GM10266 (cell line): ENCODE measurements at regions not wholly inside any gene's neighbourhood (a gene's known extent, or its start where the extent isn't known, plus 50 kb on each side); places are given as distances from the start of the nearest gene placed in this dataset.

Experiments
- DNase-seq: peaks from one replicate; pipeline ENCODE4 v3.0.0; 2012; ENCODE audit errors: extremely low spot score
- TF ChIP-seq, protein P1 (sequence below): IDR thresholded peaks from 2 replicates; pipeline ENCODE4 v1.5.1; 2012; ENCODE audit warnings: mild to moderate bottlenecking, low read depth; ENCODE audit not compliant: control insufficient read depth, insufficient read depth; ENCODE audit errors: missing control alignments

DNA sequence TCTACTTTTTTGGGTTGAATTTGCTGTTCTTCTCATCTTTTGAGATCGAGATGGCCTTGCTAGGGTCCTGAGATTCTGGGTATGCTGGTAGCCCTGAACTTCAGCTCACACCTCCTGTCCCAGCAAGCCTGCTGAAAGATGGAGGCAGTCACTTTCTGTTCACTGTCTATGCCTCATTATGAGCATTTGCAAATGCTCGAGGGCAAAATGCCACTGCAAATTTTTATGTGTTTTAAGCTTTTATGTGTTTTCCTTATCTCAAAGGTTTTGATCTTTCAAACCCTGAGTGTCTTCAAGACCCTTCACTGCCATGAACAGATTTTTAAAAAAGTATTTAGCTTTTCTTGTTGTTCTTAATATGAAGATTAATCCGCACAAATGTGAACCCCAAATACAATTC is 766.7 kb upstream of the HS6ST1 start:
- DNase-seq: no peak
- TF ChIP-seq, protein P1, sequence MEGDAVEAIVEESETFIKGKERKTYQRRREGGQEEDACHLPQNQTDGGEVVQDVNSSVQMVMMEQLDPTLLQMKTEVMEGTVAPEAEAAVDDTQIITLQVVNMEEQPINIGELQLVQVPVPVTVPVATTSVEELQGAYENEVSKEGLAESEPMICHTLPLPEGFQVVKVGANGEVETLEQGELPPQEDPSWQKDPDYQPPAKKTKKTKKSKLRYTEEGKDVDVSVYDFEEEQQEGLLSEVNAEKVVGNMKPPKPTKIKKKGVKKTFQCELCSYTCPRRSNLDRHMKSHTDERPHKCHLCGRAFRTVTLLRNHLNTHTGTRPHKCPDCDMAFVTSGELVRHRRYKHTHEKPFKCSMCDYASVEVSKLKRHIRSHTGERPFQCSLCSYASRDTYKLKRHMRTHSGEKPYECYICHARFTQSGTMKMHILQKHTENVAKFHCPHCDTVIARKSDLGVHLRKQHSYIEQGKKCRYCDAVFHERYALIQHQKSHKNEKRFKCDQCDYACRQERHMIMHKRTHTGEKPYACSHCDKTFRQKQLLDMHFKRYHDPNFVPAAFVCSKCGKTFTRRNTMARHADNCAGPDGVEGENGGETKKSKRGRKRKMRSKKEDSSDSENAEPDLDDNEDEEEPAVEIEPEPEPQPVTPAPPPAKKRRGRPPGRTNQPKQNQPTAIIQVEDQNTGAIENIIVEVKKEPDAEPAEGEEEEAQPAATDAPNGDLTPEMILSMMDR: no peak

DNA sequence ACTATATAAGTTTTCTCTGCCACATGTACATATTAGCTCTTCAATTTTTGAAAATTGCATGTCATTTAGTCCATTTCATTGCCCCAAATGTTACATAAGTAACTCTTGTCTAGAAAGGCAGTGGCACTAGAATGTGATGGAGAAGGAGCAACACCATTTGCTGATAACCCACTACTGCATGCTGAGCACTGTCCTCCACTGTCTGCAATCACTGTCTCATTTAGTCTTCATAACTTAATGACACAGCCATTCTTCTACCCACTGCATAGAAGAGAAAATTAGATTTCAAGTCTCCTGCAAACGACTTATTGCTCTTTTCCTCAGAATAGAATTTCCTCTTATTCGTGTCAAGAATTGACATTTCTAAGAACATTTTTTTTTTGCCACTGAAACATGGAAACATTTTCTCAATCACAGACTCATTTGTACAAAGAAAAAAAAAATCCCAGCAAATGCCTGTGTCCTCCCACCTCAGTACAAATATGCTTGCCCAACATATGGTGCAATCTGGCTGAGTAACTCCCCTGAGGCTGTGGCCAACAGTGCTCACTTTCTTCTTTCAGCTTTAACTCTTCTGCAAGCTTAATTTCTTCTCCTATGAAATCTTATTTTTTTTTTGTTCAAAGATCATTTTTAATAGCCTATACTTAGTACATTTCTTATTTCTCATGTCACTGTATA is 768.6 kb upstream of the HS6ST1 start:
- TF ChIP-seq, protein P1: no peak
- DNase-seq: no peak

DNA sequence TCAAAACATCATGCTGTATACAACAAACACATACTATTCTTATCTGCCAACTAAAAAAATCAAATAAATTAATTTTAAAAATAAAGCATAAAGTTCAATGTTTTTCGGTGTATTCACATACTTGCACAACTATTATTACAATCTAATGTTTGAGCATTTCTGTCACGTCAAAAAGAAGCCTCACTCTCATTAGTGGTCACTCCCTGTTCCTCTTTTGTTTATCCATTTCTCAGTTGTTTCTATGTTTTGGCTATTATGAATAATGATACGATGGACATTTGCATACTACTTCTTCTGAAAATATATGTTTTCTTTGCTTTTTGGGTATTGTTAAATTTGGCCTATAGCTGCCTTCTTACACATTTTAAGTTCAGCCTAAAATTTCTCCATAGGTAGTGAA is 773.0 kb upstream of the HS6ST1 start:
- TF ChIP-seq, protein P1: no peak
- DNase-seq: no peak

DNA sequence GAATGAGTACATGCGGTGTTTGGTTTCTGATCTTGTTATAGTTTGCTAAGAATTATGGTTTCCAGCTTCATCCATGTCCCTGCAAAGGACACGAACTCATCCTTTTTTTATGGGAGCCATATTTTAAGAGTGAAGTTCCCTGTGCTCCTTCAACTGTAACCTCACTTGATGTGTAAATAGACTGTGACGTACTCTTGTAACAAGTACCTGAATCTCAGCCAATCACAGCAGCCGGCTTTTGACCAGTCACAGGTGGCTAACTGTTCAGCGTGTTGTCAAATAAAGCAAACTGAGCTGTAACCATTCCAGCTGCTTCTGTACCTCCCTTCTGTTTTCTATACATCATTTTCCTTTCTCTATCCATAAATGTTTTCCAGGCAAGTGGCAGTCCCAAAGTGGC is 774.3 kb upstream of the HS6ST1 start:
- TF ChIP-seq, protein P1: no peak
- DNase-seq: no peak

DNA sequence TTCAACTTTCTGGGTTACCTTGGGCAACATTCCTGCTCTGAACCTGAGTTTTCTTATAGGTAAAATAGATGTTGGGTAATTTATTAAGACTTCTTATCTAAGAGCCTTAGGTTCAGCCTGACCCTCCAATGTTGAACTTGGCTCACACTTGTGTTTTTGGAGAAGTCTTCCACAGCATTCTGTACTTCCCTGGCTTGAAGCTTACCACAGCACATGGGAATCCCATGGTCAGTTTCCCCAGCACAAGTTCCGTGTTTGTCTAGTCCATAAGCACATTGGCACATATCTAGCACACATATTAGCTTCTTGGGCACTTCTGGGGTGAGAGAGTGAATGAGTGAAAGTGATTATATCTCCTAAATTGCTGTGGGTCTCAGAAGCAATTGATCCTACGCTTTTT is 782.5 kb upstream of the HS6ST1 start:
- no peak for DNase-seq

DNA sequence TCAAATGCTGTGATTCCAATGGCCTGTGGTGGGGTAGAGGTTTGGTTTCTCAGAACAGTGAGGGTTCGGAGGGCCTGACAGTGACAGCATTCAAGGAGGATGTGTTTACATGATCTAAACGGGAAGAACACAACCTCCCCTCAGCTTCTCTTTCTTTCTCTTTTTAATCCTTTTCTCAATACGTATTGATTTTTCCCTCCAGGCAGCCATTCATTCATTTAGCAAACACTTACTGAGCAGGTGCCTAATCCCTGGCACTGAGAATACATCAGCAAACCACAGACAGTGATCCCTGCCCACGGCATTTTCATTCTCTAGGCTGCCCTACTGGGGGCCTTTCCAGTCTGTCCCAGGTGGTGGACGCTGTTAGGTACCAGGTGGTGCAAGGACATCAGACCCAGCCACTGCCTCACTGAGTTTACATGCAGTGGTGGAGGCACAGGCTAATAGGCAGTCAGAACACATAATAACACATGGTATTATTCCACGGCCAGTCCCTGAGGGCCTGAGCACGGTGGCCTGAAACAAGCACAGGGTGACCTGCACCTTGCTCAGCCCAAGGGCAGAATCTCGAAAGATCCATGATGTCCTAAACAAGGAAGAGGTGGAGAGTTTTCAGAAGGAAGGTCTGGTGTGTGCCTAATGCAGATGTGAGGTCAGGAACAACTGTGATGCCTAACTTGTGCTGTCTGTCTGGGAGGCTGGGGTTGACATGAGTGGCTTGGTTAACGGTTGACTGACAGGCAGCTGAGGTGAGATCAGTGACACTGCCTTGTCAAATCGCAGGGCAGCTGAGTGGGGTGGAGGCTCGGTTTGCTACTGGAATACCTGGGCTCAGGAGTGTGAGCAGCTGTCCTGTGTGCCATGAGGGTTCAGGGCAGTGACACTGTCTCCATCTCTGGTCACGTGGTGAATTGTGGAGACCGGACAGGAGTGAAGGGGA is 785.5 kb upstream of the HS6ST1 start:
- no peak for DNase-seq
- TF ChIP-seq, protein P1: no peak

More for the DNA sequence above, 782.5 kb upstream of the HS6ST1 start:
- TF ChIP-seq, protein P1: no peak

DNA sequence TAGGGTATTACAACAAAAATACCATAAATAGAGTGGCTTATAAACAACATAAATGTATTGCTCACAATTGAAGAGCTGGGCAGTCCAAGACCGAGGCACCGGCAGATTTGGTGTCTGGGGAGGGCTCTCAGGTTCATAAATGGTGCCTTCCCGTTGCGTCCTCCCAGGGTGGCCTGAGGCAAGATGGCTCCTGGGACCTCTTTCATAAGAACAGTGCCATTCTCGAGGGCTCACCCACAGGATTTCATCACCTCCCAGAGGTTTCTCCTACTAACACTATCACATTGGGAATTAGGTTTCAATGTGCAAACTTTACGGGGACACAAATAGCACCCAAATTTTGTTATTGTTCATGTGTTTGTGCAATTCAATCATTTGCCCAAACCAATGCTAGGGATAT is 793.5 kb upstream of the HS6ST1 start:
- TF ChIP-seq, protein P1: no peak

More for the DNA sequence above, 793.5 kb upstream of the HS6ST1 start:
- DNase-seq: no peak
